ENCODE measurements at regions not wholly inside any gene's neighbourhood (a gene's known extent, or its start where the extent isn't known, plus 50 kb on each side); places are given as distances from the start of the nearest gene placed in this dataset.

- TF ChIP-seq SUZ12 (IDR thresholded peaks at IDR 0.05; ENCODE audit: extremely low read depth, insufficient read depth, insufficient read length) (no peak), YY1 (IDR thresholded peaks at IDR 0.05; ENCODE audit: insufficient read depth, insufficient read length) (no peak), ZNF274 (IDR thresholded peaks at IDR 0.05; ENCODE audit: low read depth, low read length) (no peak)
Measured at GRCh38 chr19:32165750-32166149, 179.7 kb upstream of the ZNF507 start.
